Loucy (cell line): ENCODE measurements at regions not wholly inside any gene's neighbourhood (a gene's known extent, or its start where the extent isn't known, plus 50 kb on each side); places are given as distances from the start of the nearest gene placed in this dataset.

Source experiments
- EZH2phosphoT487 ChIP-seq: fragments of 200-600 bp; IDR thresholded peaks from 2 replicates; pipeline ENCODE4 v1.6.1; 2018; ENCODE audit warnings: antibody characterized with exemption, mild to moderate bottlenecking, moderate library complexity, borderline replicate concordance
- TF ChIP-seq, protein P1 (sequence below): fragments of 200-600 bp; sonication (generic); conservative IDR thresholded peaks from 2 replicates; pipeline ENCODE4 v1.5.1; 2014; ENCODE audit warnings: mild to moderate bottlenecking, antibody characterized with exemption, low read length

DNA sequence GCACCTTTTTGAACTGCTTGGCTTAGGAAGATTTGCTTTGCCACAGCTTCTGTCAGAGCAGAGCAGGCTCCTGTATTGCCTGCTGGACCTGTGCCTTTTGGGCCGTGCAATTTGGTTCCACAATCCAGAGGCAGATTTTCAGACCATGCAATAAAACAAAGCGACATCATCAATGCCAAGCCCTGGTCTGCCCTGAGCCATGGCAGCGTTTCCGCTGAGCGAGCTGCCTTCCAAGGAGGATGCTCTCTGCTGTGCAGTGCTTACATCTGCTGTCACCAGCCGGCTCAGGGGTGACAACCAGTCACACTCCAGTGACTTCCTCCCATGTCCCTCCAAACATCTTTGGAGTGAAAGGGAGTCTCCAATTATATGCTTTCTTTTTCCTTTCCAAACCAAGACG, 282.2 kb downstream of the CDH26 start:
- TF ChIP-seq, protein P1, sequence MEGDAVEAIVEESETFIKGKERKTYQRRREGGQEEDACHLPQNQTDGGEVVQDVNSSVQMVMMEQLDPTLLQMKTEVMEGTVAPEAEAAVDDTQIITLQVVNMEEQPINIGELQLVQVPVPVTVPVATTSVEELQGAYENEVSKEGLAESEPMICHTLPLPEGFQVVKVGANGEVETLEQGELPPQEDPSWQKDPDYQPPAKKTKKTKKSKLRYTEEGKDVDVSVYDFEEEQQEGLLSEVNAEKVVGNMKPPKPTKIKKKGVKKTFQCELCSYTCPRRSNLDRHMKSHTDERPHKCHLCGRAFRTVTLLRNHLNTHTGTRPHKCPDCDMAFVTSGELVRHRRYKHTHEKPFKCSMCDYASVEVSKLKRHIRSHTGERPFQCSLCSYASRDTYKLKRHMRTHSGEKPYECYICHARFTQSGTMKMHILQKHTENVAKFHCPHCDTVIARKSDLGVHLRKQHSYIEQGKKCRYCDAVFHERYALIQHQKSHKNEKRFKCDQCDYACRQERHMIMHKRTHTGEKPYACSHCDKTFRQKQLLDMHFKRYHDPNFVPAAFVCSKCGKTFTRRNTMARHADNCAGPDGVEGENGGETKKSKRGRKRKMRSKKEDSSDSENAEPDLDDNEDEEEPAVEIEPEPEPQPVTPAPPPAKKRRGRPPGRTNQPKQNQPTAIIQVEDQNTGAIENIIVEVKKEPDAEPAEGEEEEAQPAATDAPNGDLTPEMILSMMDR, result no peak
- no peak for TF ChIP-seq EZH2phosphoT487
